NCI-H2171 treated with DMSO at 0.1 percent for 48 hours (cell line): ENCODE measurements at regions not wholly inside any gene's neighbourhood (a gene's known extent, or its start where the extent isn't known, plus 50 kb on each side); places are given as distances from the start of the nearest gene placed in this dataset.
"Not testable (repeated sequence)": the region's sequence is repeated elsewhere in the genome, so short reads cannot be mapped to it uniquely, and the experiment has no call there.

Experiments
- DNase-seq: peaks from one replicate; lab custom pipeline; 2025; lab: John Stamatoyannopoulos, UW

- peak; percentile 86 for DNase-seq
Observed at GRCh38 chr14:89489761-89490437, 72.9 kb upstream of the FOXN3 start.

- DNase-seq: no peak
Observed at GRCh38 chr14:89486961-89487360, 69.9 kb upstream of the FOXN3 start.

GRCh38 chr14:89486505-89486904 lies 69.5 kb upstream of the FOXN3 start:
- DNase-seq: no peak

- DNase-seq: no peak
Observed at GRCh38 chr14:89485264-89485663, 68.2 kb upstream of the FOXN3 start.

GRCh38 chr14:89484051-89484844 lies 67.2 kb upstream of the FOXN3 start:
- DNase-seq: no peak

- DNase-seq: no peak
Observed at GRCh38 chr14:89481196-89481595, 64.2 kb upstream of the FOXN3 start.

- DNase-seq: no peak
Observed at GRCh38 chr14:89480278-89480677, 63.2 kb upstream of the FOXN3 start.

GRCh38 chr14:89479802-89480201 lies 62.8 kb upstream of the FOXN3 start:
- DNase-seq: no peak

GRCh38 chr14:89477391-89477790 lies 60.4 kb upstream of the FOXN3 start:
- DNase-seq: no peak

- no peak for DNase-seq
Observed at GRCh38 chr14:89476354-89476896, 59.4 kb upstream of the FOXN3 start.

- no peak for DNase-seq
Observed at GRCh38 chr14:89474464-89474863, 57.4 kb upstream of the FOXN3 start.

GRCh38 chr14:89473989-89474388 lies 57.0 kb upstream of the FOXN3 start:
- no peak for DNase-seq

GRCh38 chr14:89473569-89473968 lies 56.5 kb upstream of the FOXN3 start:
- no peak for DNase-seq

GRCh38 chr14:89470401-89470800 lies 53.4 kb upstream of the FOXN3 start:
- no peak for DNase-seq

- DNase-seq: no peak
Observed at GRCh38 chr14:89469210-89470198, 52.5 kb upstream of the FOXN3 start.

- DNase-seq: no peak
Observed at GRCh38 chr14:89468566-89468965, 51.5 kb upstream of the FOXN3 start.

GRCh38 chr14:89468030-89468429 lies 51.0 kb upstream of the FOXN3 start:
- not testable (repeated sequence) for DNase-seq

- DNase-seq: no peak
Observed at GRCh38 chr14:89466944-89467343, 49.9 kb upstream of the FOXN3 start.
